A673 (cell line): ENCODE measurements at regions not wholly inside any gene's neighbourhood (a gene's known extent, or its start where the extent isn't known, plus 50 kb on each side); places are given as distances from the start of the nearest gene placed in this dataset.

Experiments
- BruUV-seq: library from RNA; stranded (reverse); fragments of 400-500 nt; replicated peaks from 2 replicates; lab custom pipeline; 2021; lab: Mats Ljungman, UMichigan
- CTCF ChIA-PET: fragments of 300-600 bp; sonication (Branson Sonifier 250); formaldehyde crosslinking; loops from one replicate; lab custom pipeline; 2022; ENCODE audit warnings: antibody characterized with exemption; lab: Charles Lee
- POLR2A ChIA-PET: fragments of 300-600 bp; sonication (Branson Sonifier 250); formaldehyde crosslinking; loops from one replicate; lab custom pipeline; 2022; ENCODE audit warnings: antibody characterized with exemption; ENCODE audit not compliant: low non-redundant PET; lab: Charles Lee
- DNase-seq: peaks from one replicate; pipeline ENCODE4 v3.0.0-alpha.2; 2015; ENCODE audit warnings: low spot score
- H3K27ac ChIP-seq: fragments of 200-600 bp; sonication (generic); 2 replicates; pipeline ENCODE4 v1.5.1; 2016; ENCODE audit warnings: mixed run types, low read depth, mild to moderate bottlenecking, mixed read lengths, antibody characterized with exemption, low read length; ENCODE audit not compliant: poor library complexity, severe bottlenecking
- H3K27me3 ChIP-seq: fragments of 200-600 bp; sonication (generic); replicated peaks from 2 replicates; pipeline ENCODE4 v1.6.1; 2017; ENCODE audit warnings: mixed run types, low read depth, mild to moderate bottlenecking, mixed read lengths, antibody characterized with exemption, low read length; ENCODE audit not compliant: insufficient read depth, poor library complexity
- H3K36me3 ChIP-seq: fragments of 200-600 bp; sonication (generic); 2 replicates; pipeline ENCODE4 v1.6.1; 2016; ENCODE audit warnings: mixed run types, mild to moderate bottlenecking, mixed read lengths, antibody characterized with exemption, low read length; ENCODE audit not compliant: insufficient read depth, poor library complexity, severe bottlenecking
- H3K4me1 ChIP-seq: fragments of 200-600 bp; sonication (generic); 2 replicates; pipeline ENCODE4 v1.6.1; 2017; ENCODE audit warnings: mixed run types, mild to moderate bottlenecking, mixed read lengths, antibody characterized with exemption, low read length; ENCODE audit not compliant: insufficient read depth, poor library complexity, severe bottlenecking
- H3K4me3 ChIP-seq: fragments of 200-600 bp; sonication (generic); 2 replicates; pipeline ENCODE4 v1.5.1; 2016; ENCODE audit warnings: low read depth, mixed run types, mild to moderate bottlenecking, mixed read lengths, low read length; ENCODE audit not compliant: poor library complexity, severe bottlenecking
- H3K9me3 ChIP-seq: fragments of 200-600 bp; sonication (generic); 2 replicates; pipeline ENCODE4 v1.6.1; 2016; ENCODE audit warnings: mixed run types, low read depth, mild to moderate bottlenecking, mixed read lengths, antibody characterized with exemption, low read length; ENCODE audit not compliant: poor library complexity, severe bottlenecking
- EZH2 ChIP-seq: fragments of 200-600 bp; sonication (generic); IDR thresholded peaks from 2 replicates; pipeline ENCODE4 v1.6.1; 2017; ENCODE audit warnings: borderline replicate concordance, low read depth, mild to moderate bottlenecking, mixed read lengths, antibody characterized with exemption, low read length; ENCODE audit not compliant: poor library complexity, severe bottlenecking
- intact Hi-C: fragments of 100-400 bp; cut with micrococcal nuclease; formaldehyde crosslinking; loops from one replicate; pipeline ENCODE4 v1.10.0; 2022; ENCODE audit not compliant: unreplicated experiment
- TF ChIP-seq, protein P1 (sequence below): fragments of 300-800, 200-600 bp; sonication (generic); conservative IDR thresholded peaks from 2 replicates; pipeline ENCODE4 v1.5.1; 2017; ENCODE audit warnings: low read depth, mild to moderate bottlenecking, antibody characterized with exemption, low read length, moderate library complexity, mixed read lengths

DNA sequence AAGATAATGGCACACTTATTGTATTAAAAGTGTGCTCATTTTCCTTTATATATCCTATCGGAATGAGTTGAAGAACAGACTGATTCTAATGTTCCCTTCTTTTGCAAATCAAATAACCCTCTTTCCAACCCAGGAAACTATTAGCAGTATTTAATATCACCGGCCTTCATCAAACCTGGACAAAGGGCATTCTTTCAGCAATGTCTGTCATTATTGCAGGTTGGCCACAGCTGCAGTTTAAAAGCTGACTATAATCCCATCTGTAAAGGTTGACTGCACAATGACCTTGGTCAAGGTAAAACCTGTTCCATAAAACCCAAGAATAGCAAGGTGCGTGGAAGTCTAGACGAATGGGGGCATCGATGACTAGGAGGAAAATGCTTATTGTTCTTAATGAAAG is 472.3 kb upstream of the SOX5 start:
- TF ChIP-seq EZH2 = no peak
- TF ChIP-seq, protein P1, sequence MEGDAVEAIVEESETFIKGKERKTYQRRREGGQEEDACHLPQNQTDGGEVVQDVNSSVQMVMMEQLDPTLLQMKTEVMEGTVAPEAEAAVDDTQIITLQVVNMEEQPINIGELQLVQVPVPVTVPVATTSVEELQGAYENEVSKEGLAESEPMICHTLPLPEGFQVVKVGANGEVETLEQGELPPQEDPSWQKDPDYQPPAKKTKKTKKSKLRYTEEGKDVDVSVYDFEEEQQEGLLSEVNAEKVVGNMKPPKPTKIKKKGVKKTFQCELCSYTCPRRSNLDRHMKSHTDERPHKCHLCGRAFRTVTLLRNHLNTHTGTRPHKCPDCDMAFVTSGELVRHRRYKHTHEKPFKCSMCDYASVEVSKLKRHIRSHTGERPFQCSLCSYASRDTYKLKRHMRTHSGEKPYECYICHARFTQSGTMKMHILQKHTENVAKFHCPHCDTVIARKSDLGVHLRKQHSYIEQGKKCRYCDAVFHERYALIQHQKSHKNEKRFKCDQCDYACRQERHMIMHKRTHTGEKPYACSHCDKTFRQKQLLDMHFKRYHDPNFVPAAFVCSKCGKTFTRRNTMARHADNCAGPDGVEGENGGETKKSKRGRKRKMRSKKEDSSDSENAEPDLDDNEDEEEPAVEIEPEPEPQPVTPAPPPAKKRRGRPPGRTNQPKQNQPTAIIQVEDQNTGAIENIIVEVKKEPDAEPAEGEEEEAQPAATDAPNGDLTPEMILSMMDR = no peak
- Histone ChIP-seq H3K36me3 (no peaks in the 10 kb centered on the region), H3K27me3 (no peaks in the 10 kb centered on the region), H3K9me3 (peaks cover 9% of the 10 kb centered on the region), H3K4me3 (no peak overlapping the region), H3K27ac (no peak overlapping the region), H3K4me1 (peaks cover 5% of the 10 kb centered on the region)
- no TSS peak for BruUV-seq
- no peak for DNase-seq
- ChIA-PET CTCF (no interaction called here), POLR2A (no interaction called here)
- intact Hi-C loops = no loop called here

DNA sequence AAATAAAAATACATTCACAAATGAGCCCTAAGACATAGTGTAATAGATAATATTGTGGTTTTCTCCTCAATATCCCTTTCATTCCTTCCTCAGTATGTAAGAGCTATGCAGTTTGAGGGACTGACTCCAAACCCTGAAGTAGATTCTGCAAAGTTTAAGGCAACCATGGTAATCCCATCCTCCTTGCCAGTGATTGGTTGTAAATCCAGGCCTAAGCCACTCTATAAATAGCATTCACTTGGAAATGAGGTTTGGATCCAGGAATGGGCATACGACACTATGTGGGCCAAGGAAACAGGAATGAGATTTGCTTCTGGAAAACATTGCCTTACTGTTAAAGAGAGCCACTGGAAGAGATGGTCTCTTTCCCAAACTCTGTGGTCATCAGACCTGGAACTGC is 468.7 kb upstream of the SOX5 start:
- TF ChIP-seq, protein P1 = no peak
- no peak for TF ChIP-seq EZH2
- Histone ChIP-seq H3K9me3 (peaks cover 9% of the 10 kb centered on the region), H3K36me3 (no peaks in the 10 kb centered on the region), H3K27ac (no peak overlapping the region), H3K4me1 (no peaks in the 10 kb centered on the region), H3K27me3 (no peaks in the 10 kb centered on the region), H3K4me3 (no peak overlapping the region)
- CTCF ChIA-PET = no interaction called here
- BruUV-seq = no TSS peak
- POLR2A ChIA-PET = no interaction called here
- DNase-seq = no peak
- intact Hi-C loops = no loop called here

DNA sequence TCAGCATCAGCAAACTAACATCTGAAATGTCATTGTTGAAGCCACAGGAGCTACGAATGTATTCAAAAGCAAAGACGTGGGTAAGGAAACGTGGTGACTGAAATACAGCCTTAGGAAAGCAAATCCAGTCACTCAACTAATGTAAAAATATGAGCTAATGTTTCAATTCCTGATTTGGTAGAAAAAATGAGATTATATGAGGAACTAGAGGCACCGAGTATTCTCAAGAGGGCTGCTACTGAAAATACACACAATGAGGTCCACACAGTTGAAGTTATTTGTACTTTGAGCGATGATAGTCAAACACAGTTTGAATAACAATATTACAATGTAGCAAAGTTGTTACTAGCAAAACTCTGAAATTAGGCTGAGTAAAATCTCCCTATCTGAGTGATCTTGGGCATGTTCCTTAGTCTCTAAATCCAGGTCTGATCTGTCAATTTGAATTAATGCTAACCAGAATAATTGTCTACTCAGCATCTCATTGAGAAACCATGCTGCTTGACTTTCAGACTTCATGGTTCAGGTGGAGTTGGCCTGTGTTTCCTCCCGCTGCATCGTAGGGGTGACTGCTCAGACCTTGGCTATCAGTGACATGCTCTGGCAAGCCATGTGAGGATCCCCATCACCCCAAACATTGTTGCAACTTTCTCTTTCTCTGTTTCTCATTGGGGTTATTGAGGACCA is 467.1 kb upstream of the SOX5 start:
- TF ChIP-seq EZH2 = no peak
- TF ChIP-seq, protein P1 = no peak
- CTCF ChIA-PET = no interaction called here
- no peaks in the 10 kb centered on the region for H3K4me1 ChIP-seq
- no peaks in the 10 kb centered on the region for H3K27me3 ChIP-seq
- no peak overlapping the region for H3K4me3 ChIP-seq
- no peak overlapping the region for H3K27ac ChIP-seq
- H3K9me3 ChIP-seq = peaks cover 9% of the 10 kb centered on the region
- POLR2A ChIA-PET = no interaction called here
- no TSS peak for BruUV-seq
- intact Hi-C loops = no loop called here
- no peak for DNase-seq
- H3K36me3 ChIP-seq = no peaks in the 10 kb centered on the region
